ENCODE measurements at regions not wholly inside any gene's neighbourhood (a gene's known extent, or its start where the extent isn't known, plus 50 kb on each side); places are given as distances from the start of the nearest gene placed in this dataset.

GRCh38 chr1:233444484-233444883 is 117.0 kb downstream of the MAP3K21 start:
- Histone ChIP-seq H3K4me3 (no peak overlapping the region), H3K27ac (no peak overlapping the region), H3K36me3 (no peaks in the 10 kb centered on the region), H3K27me3 (no peaks in the 10 kb centered on the region), H3K4me1 (no peaks in the 10 kb centered on the region), H3K9me3 (no peaks in the 10 kb centered on the region)
- no peak for DNase-seq
- TF ChIP-seq POLR2A (IDR thresholded peaks at IDR 0.05), result no peak
- no peak for TF ChIP-seq CTCF (IDR thresholded peaks at IDR 0.05)

GRCh38 chr1:233445737-233446136 is 118.2 kb downstream of the MAP3K21 start:
- no peaks in the 10 kb centered on the region for H3K9me3 ChIP-seq
- no peaks in the 10 kb centered on the region for H3K4me1 ChIP-seq
- H3K36me3 ChIP-seq, result no peaks in the 10 kb centered on the region
- H3K27ac ChIP-seq, result no peak overlapping the region
- TF ChIP-seq CTCF (IDR thresholded peaks at IDR 0.05), result no peak
- TF ChIP-seq POLR2A (IDR thresholded peaks at IDR 0.05), result no peak
- no peak overlapping the region for H3K4me3 ChIP-seq
- no peaks in the 10 kb centered on the region for H3K27me3 ChIP-seq
- DNase-seq, result no peak

DNA sequence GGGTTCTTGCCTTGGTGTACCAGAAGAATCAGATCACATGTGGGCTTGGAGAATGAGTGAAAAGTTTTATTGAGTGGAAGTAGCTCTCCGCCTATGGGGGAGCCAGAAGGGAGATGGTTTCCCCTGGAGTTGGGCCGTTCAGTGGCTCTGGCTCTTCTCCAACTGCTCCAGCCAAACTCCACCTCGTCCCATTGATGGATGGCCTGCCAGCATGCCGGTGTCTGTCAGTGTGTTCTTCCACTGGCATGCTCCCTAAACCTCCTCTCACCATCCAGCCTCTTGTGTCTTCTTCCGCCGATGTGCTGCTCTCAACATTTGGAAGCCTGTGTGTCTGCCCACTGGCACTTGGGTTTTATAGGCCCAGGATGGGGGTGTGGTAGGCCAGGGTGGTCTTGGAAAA is 119.4 kb downstream of the MAP3K21 start:
- H3K4me1 ChIP-seq, result no peaks in the 10 kb centered on the region
- no peaks in the 10 kb centered on the region for H3K36me3 ChIP-seq
- H3K9me3 ChIP-seq, result no peaks in the 10 kb centered on the region
- no peak overlapping the region for H3K4me3 ChIP-seq
- no peak for DNase-seq
- no peaks in the 10 kb centered on the region for H3K27me3 ChIP-seq
- no peak overlapping the region for H3K27ac ChIP-seq
- TF ChIP-seq POLR2A (IDR thresholded peaks at IDR 0.05), result no peak
- TF ChIP-seq CTCF (IDR thresholded peaks at IDR 0.05), result no peak

GRCh38 chr1:233448109-233448689 is 120.7 kb downstream of the MAP3K21 start:
- no peaks in the 10 kb centered on the region for H3K9me3 ChIP-seq
- TF ChIP-seq CTCF (IDR thresholded peaks at IDR 0.05), result no peak
- no peaks in the 10 kb centered on the region for H3K4me1 ChIP-seq
- H3K27ac ChIP-seq, result no peak overlapping the region
- no peaks in the 10 kb centered on the region for H3K27me3 ChIP-seq
- H3K36me3 ChIP-seq, result no peaks in the 10 kb centered on the region
- DNase-seq, result no peak
- H3K4me3 ChIP-seq, result no peak overlapping the region

GRCh38 chr1:233452724-233453123 is 125.2 kb downstream of the MAP3K21 start:
- Histone ChIP-seq H3K36me3 (no peaks in the 10 kb centered on the region), H3K27me3 (no peaks in the 10 kb centered on the region), H3K4me3 (no peak overlapping the region), H3K27ac (no peak overlapping the region), H3K4me1 (no peaks in the 10 kb centered on the region), H3K9me3 (no peaks in the 10 kb centered on the region)
- TF ChIP-seq CTCF (IDR thresholded peaks at IDR 0.05) (no peak), POLR2A (IDR thresholded peaks at IDR 0.05) (no peak)
- no peak for DNase-seq
